ENCODE measurements at regions not wholly inside any gene's neighbourhood (a gene's known extent, or its start where the extent isn't known, plus 50 kb on each side); places are given as distances from the start of the nearest gene placed in this dataset.

DNA sequence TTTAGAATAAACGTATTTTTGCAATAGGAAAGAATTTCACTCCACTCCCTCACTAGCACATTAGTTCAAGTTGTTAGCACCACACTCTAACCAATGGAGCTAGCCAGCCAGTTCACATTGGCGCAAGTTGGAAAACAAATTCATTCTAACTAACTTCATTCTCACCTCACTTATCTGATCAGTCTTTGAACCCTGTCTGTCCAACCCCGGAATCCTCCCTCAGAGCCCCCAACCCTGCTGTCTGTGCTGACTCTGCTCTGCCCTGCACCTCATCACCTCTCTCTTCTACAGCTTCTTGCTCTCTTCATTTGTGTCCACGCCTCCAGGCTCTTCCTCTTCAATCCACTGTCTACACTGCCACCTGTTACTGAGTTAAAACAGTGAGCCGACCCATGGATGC is 356.5 kb downstream of the IRS1 start:
- Histone ChIP-seq H3K27ac (ENCODE audit: low read depth, low read length) (no peak overlapping the region), H3K79me2 (ENCODE audit: insufficient read depth, low read length) (no peaks in the 10 kb centered on the region), H3K9me2 (replicated peaks; ENCODE audit: insufficient read depth, low read length) (no peaks in the 10 kb centered on the region), H2AFZ (ENCODE audit: low read depth, low read length, severe bottlenecking) (no peak overlapping the region), H3K9ac (ENCODE audit: low read length) (no peak overlapping the region), H3K9me3 (ENCODE audit: insufficient read depth, low read length) (no peaks in the 10 kb centered on the region), H3F3A (ENCODE audit: insufficient read depth) (no peaks in the 10 kb centered on the region), H3K4me2 (ENCODE audit: low read depth, low read length, poor library complexity, severe bottlenecking) (no peak overlapping the region), H3K36me3 (ENCODE audit: low read length) (no peaks in the 10 kb centered on the region), H3K4me3 (ENCODE audit: insufficient read depth, low read length, poor library complexity, severe bottlenecking) (no peak overlapping the region), H4K20me1 (ENCODE audit: low read depth, low read length) (no peaks in the 10 kb centered on the region), H3K27me3 (ENCODE audit: low read length) (no peaks in the 10 kb centered on the region)
- no peak for TF ChIP-seq EZH2phosphoT487 (conservative IDR thresholded peaks at IDR 0.05; ENCODE audit: low read length)
- TF ChIP-seq, protein P1, sequence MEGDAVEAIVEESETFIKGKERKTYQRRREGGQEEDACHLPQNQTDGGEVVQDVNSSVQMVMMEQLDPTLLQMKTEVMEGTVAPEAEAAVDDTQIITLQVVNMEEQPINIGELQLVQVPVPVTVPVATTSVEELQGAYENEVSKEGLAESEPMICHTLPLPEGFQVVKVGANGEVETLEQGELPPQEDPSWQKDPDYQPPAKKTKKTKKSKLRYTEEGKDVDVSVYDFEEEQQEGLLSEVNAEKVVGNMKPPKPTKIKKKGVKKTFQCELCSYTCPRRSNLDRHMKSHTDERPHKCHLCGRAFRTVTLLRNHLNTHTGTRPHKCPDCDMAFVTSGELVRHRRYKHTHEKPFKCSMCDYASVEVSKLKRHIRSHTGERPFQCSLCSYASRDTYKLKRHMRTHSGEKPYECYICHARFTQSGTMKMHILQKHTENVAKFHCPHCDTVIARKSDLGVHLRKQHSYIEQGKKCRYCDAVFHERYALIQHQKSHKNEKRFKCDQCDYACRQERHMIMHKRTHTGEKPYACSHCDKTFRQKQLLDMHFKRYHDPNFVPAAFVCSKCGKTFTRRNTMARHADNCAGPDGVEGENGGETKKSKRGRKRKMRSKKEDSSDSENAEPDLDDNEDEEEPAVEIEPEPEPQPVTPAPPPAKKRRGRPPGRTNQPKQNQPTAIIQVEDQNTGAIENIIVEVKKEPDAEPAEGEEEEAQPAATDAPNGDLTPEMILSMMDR (IDR thresholded peaks at IDR 0.05; ENCODE audit: insufficient read depth, low read length, poor library complexity, severe bottlenecking): no peak

DNA sequence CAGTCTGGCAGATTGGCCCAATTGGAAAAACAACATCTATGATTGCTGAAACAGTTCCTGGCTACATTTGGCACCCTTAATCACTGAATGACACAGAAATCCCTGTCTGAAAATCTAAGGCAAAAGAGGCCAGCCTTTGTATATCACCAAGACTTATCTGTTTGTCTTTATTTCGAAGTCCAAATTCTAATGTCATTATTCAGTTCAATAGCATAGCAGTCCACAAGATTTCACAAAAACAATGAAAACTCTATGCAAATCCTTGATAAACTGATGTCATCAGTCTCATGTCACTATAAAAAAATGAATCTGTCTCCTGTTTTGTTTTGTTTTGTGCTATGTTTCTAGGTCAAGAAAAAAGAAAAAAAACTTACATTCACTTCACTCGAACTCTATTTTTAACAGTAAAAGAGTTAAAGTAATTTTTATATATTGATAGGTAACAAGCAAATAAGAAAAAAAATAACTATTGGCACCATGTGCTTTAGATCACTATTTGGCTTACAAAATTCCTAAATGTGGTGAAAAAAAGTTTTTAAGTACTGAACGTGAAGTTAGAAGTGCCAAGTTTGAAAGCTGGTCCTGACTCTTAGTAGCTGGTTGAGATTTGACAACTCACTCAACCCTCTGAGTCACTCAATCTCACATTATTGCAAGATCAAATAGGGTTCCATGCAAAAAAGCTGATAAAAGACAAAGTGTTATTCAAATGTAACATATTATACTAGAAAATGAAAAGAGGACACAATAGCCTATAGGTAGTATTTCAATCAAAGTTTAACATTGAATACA is 359.3 kb downstream of the IRS1 start:
- no peak overlapping the region for H2AFZ ChIP-seq (ENCODE audit: low read depth, low read length, severe bottlenecking)
- no peaks in the 10 kb centered on the region for H4K20me1 ChIP-seq (ENCODE audit: low read depth, low read length)
- no peaks in the 10 kb centered on the region for H3K9me3 ChIP-seq (ENCODE audit: insufficient read depth, low read length)
- no peaks in the 10 kb centered on the region for H3K9me2 ChIP-seq (replicated peaks; ENCODE audit: insufficient read depth, low read length)
- TF ChIP-seq EZH2phosphoT487 (conservative IDR thresholded peaks at IDR 0.05; ENCODE audit: low read length): no peak
- TF ChIP-seq, protein P1 (IDR thresholded peaks at IDR 0.05; ENCODE audit: insufficient read depth, low read length, poor library complexity, severe bottlenecking): no peak
- no peaks in the 10 kb centered on the region for H3K27me3 ChIP-seq (ENCODE audit: low read length)
- H3K4me3 ChIP-seq (ENCODE audit: insufficient read depth, low read length, poor library complexity, severe bottlenecking): no peak overlapping the region
- H3K79me2 ChIP-seq (ENCODE audit: insufficient read depth, low read length): no peaks in the 10 kb centered on the region
- H3K9ac ChIP-seq (ENCODE audit: low read length): no peak overlapping the region
- no peaks in the 10 kb centered on the region for H3K36me3 ChIP-seq (ENCODE audit: low read length)
- H3K27ac ChIP-seq (ENCODE audit: low read depth, low read length): no peak overlapping the region
- H3F3A ChIP-seq (ENCODE audit: insufficient read depth): no peaks in the 10 kb centered on the region
- H3K4me2 ChIP-seq (ENCODE audit: low read depth, low read length, poor library complexity, severe bottlenecking): no peak overlapping the region

DNA sequence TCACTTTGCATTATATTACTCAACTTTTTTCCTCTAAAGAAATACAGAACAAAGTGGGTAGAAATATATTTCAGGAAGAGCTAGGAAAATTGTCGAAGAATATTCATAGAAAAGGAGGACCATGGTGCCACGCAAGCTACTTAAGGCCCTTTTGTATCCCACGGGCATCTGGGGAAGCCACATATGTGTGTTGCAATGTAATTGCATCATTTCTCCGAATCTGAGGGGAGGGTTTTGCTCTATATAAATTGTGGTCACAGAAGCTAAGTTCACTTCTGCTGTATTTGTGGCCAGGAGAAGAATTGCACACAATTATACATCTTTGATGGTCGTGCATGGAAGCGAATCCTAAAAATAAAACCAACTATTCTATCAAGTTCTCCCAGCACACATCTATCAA is 360.3 kb downstream of the IRS1 start:
- no peaks in the 10 kb centered on the region for H3K27me3 ChIP-seq (ENCODE audit: low read length)
- no peak overlapping the region for H3K9ac ChIP-seq (ENCODE audit: low read length)
- H3K4me2 ChIP-seq (ENCODE audit: low read depth, low read length, poor library complexity, severe bottlenecking): no peak overlapping the region
- H3K9me3 ChIP-seq (ENCODE audit: insufficient read depth, low read length): no peaks in the 10 kb centered on the region
- TF ChIP-seq EZH2phosphoT487 (conservative IDR thresholded peaks at IDR 0.05; ENCODE audit: low read length): no peak
- TF ChIP-seq, protein P1 (IDR thresholded peaks at IDR 0.05; ENCODE audit: insufficient read depth, low read length, poor library complexity, severe bottlenecking): no peak
- H2AFZ ChIP-seq (ENCODE audit: low read depth, low read length, severe bottlenecking): no peak overlapping the region
- H4K20me1 ChIP-seq (ENCODE audit: low read depth, low read length): no peaks in the 10 kb centered on the region
- no peak overlapping the region for H3K27ac ChIP-seq (ENCODE audit: low read depth, low read length)
- no peaks in the 10 kb centered on the region for H3K79me2 ChIP-seq (ENCODE audit: insufficient read depth, low read length)
- H3K4me3 ChIP-seq (ENCODE audit: insufficient read depth, low read length, poor library complexity, severe bottlenecking): no peak overlapping the region
- H3F3A ChIP-seq (ENCODE audit: insufficient read depth): no peaks in the 10 kb centered on the region
- H3K36me3 ChIP-seq (ENCODE audit: low read length): no peaks in the 10 kb centered on the region
- no peaks in the 10 kb centered on the region for H3K9me2 ChIP-seq (replicated peaks; ENCODE audit: insufficient read depth, low read length)
